ENCODE measurements at regions not wholly inside any gene's neighbourhood (a gene's known extent, or its start where the extent isn't known, plus 50 kb on each side); places are given as distances from the start of the nearest gene placed in this dataset.
A peak's percentile ranks its signal among the peaks of the same experiment; 100 is the strongest.

- H3K27ac ChIP-seq = peak overlapping the region in 1 of 4 donors; percentile 67
- in situ Hi-C loops (cut with MboI; ENCODE audit: low sequenced_read_pairs in 4 of 4) = no loop called here
- ATAC-seq (peak; percentile 56 to 78), DNase-seq (peak; percentile 19 to 39)
- H3K4me3 ChIP-seq = no peak overlapping the region
- no peaks in the 10 kb centered on the region for H3K9me3 ChIP-seq
- H3K27me3 ChIP-seq = no peaks in the 10 kb centered on the region
- intact Hi-C loops (cut with DNase I; ENCODE audit: low total_unique reads) = no loop called here
- TF ChIP-seq POLR2A (IDR thresholded peaks at IDR 0.05) = no peak
- TF ChIP-seq CTCF (IDR thresholded peaks at IDR 0.05 in 4 of 5, conservative IDR thresholded peaks at IDR 0.05 in 1 of 5) = no peak
- H3K4me1 ChIP-seq = peaks cover 0 to 4% of the 10 kb centered on the region in 2 donors
- no peaks in the 10 kb centered on the region for H3K36me3 ChIP-seq
Measured at GRCh38 chr3:28139288-28139687, 102.1 kb upstream of the CMC1 start.

- peak overlapping the region in 2 of 4 donors; percentile 36 to 67 for H3K27ac ChIP-seq
- in situ Hi-C loops (cut with MboI; ENCODE audit: low sequenced_read_pairs in 4 of 4) = no loop called here
- no peaks in the 10 kb centered on the region for H3K27me3 ChIP-seq
- no peak for ATAC-seq
- no peak overlapping the region for H3K4me3 ChIP-seq
- H3K36me3 ChIP-seq = no peaks in the 10 kb centered on the region
- TF ChIP-seq CTCF (IDR thresholded peaks at IDR 0.05 in 4 of 5, conservative IDR thresholded peaks at IDR 0.05 in 1 of 5) = no peak
- no peak for TF ChIP-seq POLR2A (IDR thresholded peaks at IDR 0.05)
- H3K4me1 ChIP-seq = peaks cover 0 to 4% of the 10 kb centered on the region in 2 donors
- DNase-seq = no peak
- intact Hi-C loops (cut with DNase I; ENCODE audit: low total_unique reads) = no loop called here
- H3K9me3 ChIP-seq = no peaks in the 10 kb centered on the region
Measured at GRCh38 chr3:28139967-28140634, 101.3 kb upstream of the CMC1 start.

- Histone ChIP-seq H3K9me3 (no peaks in the 10 kb centered on the region), H3K27me3 (no peaks in the 10 kb centered on the region), H3K4me1 (peaks cover 0 to 4% of the 10 kb centered on the region in 2 donors), H3K27ac (peak overlapping the region in 1 of 4 donors; percentile 67), H3K4me3 (no peak overlapping the region), H3K36me3 (no peaks in the 10 kb centered on the region)
- intact Hi-C loops (cut with DNase I; ENCODE audit: low total_unique reads) = no loop called here
- no peak for ATAC-seq
- no peak for DNase-seq
- no peak for TF ChIP-seq POLR2A (IDR thresholded peaks at IDR 0.05)
- TF ChIP-seq CTCF (IDR thresholded peaks at IDR 0.05 in 4 of 5, conservative IDR thresholded peaks at IDR 0.05 in 1 of 5) = no peak
- in situ Hi-C loops (cut with MboI; ENCODE audit: low sequenced_read_pairs in 4 of 4) = no loop called here
Measured at GRCh38 chr3:28140664-28141063, 100.8 kb upstream of the CMC1 start.

GRCh38 chr3:28149960-28150359 is 91.5 kb upstream of the CMC1 start:
- no peak for DNase-seq
- in situ Hi-C loops (cut with MboI; ENCODE audit: low sequenced_read_pairs in 4 of 4) = no loop called here
- no peak overlapping the region for H3K4me3 ChIP-seq
- intact Hi-C loops (cut with DNase I; ENCODE audit: low total_unique reads) = no loop called here
- peaks cover 0 to 11% of the 10 kb centered on the region in 2 donors for H3K4me1 ChIP-seq
- H3K27me3 ChIP-seq = no peaks in the 10 kb centered on the region
- H3K9me3 ChIP-seq = peaks cover 0 to 8% (median 0%) of the 10 kb centered on the region in 3 donors
- no peak for TF ChIP-seq POLR2A (IDR thresholded peaks at IDR 0.05)
- no peak for TF ChIP-seq CTCF (IDR thresholded peaks at IDR 0.05 in 4 of 5, conservative IDR thresholded peaks at IDR 0.05 in 1 of 5)
- no peak overlapping the region for H3K27ac ChIP-seq
- no peak for ATAC-seq
- no peaks in the 10 kb centered on the region for H3K36me3 ChIP-seq

Data from gastrocnemius medialis (tissue), 4 donors.